ENCODE measurements at regions not wholly inside any gene's neighbourhood (a gene's known extent, or its start where the extent isn't known, plus 50 kb on each side); places are given as distances from the start of the nearest gene placed in this dataset.

- ChIA-PET POLR2A (no interaction called here), CTCF (no interaction called here)
- Mint-ChIP-seq H3K4me3 (no peak overlapping the region), H3K9me3 (peaks cover 12% of the 10 kb centered on the region), H3K4me1 (no peaks in the 10 kb centered on the region), H3K27me3 (no peaks in the 10 kb centered on the region), H3K27ac (no peak overlapping the region), H3K36me3 (ENCODE audit: low read depth) (no peaks in the 10 kb centered on the region)
- no peak for TF ChIP-seq CTCF (IDR thresholded peaks at IDR 0.05)
- intact Hi-C loops (cut with micrococcal nuclease) = no loop called here
- no peak for ATAC-seq (ENCODE audit: low read depth)
- no peak for DNase-seq
These were observed 416.0 kb downstream of the PRDM5 start for GRCh38 chr4:120506536-120506935.

GRCh38 chr4:120498678-120499077 is 423.8 kb downstream of the PRDM5 start:
- ChIA-PET POLR2A (no interaction called here), CTCF (no interaction called here)
- H3K27ac Mint-ChIP-seq = no peak overlapping the region
- no peaks in the 10 kb centered on the region for H3K27me3 Mint-ChIP-seq
- intact Hi-C loops (cut with micrococcal nuclease) = no loop called here
- H3K9me3 Mint-ChIP-seq = peaks cover 6% of the 10 kb centered on the region
- no peak overlapping the region for H3K4me3 Mint-ChIP-seq
- ATAC-seq (ENCODE audit: low read depth) (no peak), DNase-seq (no peak)
- H3K4me1 Mint-ChIP-seq = no peaks in the 10 kb centered on the region
- no peaks in the 10 kb centered on the region for H3K36me3 Mint-ChIP-seq (ENCODE audit: low read depth)
- TF ChIP-seq CTCF (IDR thresholded peaks at IDR 0.05) = no peak

- Mint-ChIP-seq H3K36me3 (ENCODE audit: low read depth) (no peaks in the 10 kb centered on the region), H3K27me3 (no peaks in the 10 kb centered on the region), H3K27ac (no peak overlapping the region), H3K4me3 (no peak overlapping the region), H3K9me3 (peaks cover 8% of the 10 kb centered on the region), H3K4me1 (no peaks in the 10 kb centered on the region)
- no peak for DNase-seq
- ChIA-PET CTCF (no interaction called here), POLR2A (no interaction called here)
- no peak for TF ChIP-seq CTCF (IDR thresholded peaks at IDR 0.05)
- ATAC-seq (ENCODE audit: low read depth) = no peak
- intact Hi-C loops (cut with micrococcal nuclease) = no loop called here
These were observed 424.8 kb upstream of the MAD2L1 start for GRCh38 chr4:120491481-120491880.

DNA sequence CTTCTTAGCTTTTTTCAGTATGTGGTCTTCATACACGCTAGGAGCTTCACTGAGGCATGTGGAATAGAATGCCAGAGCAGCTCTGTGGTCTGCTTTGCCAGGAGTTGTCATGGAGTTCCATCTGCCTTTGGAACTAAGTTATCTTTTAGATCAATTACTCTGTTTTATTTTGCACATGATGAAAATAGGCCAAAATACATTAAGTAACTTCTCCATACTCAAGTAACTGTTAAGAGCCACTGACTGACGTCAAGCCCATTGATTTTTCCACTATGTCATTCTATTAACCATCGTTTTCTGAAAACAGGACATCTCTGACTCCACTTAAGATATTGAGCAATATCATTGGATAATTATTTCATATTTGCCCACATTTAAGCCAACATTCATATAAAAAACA is 415.1 kb upstream of the MAD2L1 start:
- intact Hi-C loops (cut with micrococcal nuclease) = no loop called here
- CTCF ChIA-PET = no interaction called here

DNA sequence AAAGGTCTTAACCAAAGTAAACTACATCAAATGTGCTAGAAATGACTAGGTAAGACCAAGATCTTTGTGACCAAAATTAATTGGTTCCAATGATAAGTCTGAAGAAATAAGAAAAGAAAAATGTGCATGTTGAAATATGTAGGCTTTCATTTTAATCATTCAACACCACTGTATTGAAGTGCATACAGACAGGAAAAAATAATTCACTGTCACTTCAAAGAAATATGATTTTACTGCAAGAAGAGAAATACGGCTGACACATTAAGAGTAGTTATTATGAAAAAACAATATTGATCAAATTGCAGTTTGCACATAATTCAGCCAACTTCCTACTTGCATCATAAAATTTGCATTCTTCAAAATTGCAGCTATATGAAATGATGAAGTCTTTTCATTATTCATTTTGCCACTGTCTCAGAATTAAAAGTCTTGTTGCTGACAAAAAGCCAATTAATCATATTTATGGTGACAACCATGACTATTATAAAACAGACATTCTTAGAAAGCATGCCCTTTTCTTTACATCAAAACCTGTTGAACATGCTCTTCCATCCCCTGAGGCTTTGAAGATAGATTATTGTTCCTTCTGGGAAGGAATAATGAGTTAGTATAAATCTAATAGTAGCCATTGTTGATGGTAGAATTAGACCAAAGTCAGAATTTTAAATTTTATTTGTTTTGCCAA is 405.9 kb upstream of the MAD2L1 start:
- ATAC-seq (ENCODE audit: low read depth) (no peak), DNase-seq (no peak)
- Mint-ChIP-seq H3K27me3 (no peaks in the 10 kb centered on the region), H3K4me3 (no peak overlapping the region), H3K4me1 (no peaks in the 10 kb centered on the region), H3K36me3 (ENCODE audit: low read depth) (no peaks in the 10 kb centered on the region), H3K9me3 (peaks cover 4% of the 10 kb centered on the region), H3K27ac (no peak overlapping the region)
- POLR2A ChIA-PET = no interaction called here
- CTCF ChIA-PET = no interaction called here
- no peak for TF ChIP-seq CTCF (IDR thresholded peaks at IDR 0.05)
- intact Hi-C loops (cut with micrococcal nuclease) = no loop called here

More for the DNA sequence above, 415.1 kb upstream of the MAD2L1 start:
- Mint-ChIP-seq H3K27ac (no peak overlapping the region), H3K4me1 (no peaks in the 10 kb centered on the region), H3K9me3 (peaks cover 3% of the 10 kb centered on the region), H3K4me3 (no peak overlapping the region), H3K36me3 (ENCODE audit: low read depth) (no peaks in the 10 kb centered on the region), H3K27me3 (no peaks in the 10 kb centered on the region)
- POLR2A ChIA-PET = no interaction called here
- DNase-seq (no peak), ATAC-seq (ENCODE audit: low read depth) (no peak)
- TF ChIP-seq CTCF (IDR thresholded peaks at IDR 0.05) = no peak

All from activated B cell treated with CpG ODN at 0.5 μM for 24 hours (primary cell).